Stomach smooth muscle (tissue), 2 donors: ENCODE measurements at regions not wholly inside any gene's neighbourhood (a gene's known extent, or its start where the extent isn't known, plus 50 kb on each side); places are given as distances from the start of the nearest gene placed in this dataset.
"Not testable (repeated sequence)": the region's sequence is repeated elsewhere in the genome, so short reads cannot be mapped to it uniquely, and the experiment has no call there.

ENCODE experiments used
- H3K27ac ChIP-seq: one replicate; pipeline ENCODE4 v1.7.0; 2013; ENCODE audit warnings: mild to moderate bottlenecking, low read length, inconsistent platforms
- H3K27me3 ChIP-seq, 2 donors: one replicate each; pipeline ENCODE4 v1.7.0; 2013; ENCODE audit warnings: low read length in 2 of 2; ENCODE audit not compliant: insufficient read depth in 2 of 2, control insufficient read depth in 1 of 2
- H3K36me3 ChIP-seq, 2 donors: one replicate each; pipeline ENCODE4 v1.7.0; 2013; ENCODE audit warnings: low read length in 2 of 2; ENCODE audit not compliant: control insufficient read depth in 2 of 2, insufficient read depth in 2 of 2
- H3K4me1 ChIP-seq: one replicate; pipeline ENCODE4 v1.7.0; 2013; ENCODE audit warnings: low read length; ENCODE audit not compliant: control insufficient read depth, insufficient read depth
- H3K4me3 ChIP-seq, 2 donors: one replicate each; pipeline ENCODE4 v1.7.0; 2013; ENCODE audit warnings: low read length in 2 of 2
- H3K9ac ChIP-seq, 2 donors: one replicate each; pipeline ENCODE4 v1.7.0; 2013; ENCODE audit warnings: low read length in 2 of 2, mild to moderate bottlenecking in 1 of 2
- H3K9me3 ChIP-seq, 2 donors: one replicate each; pipeline ENCODE4 v1.7.0; 2013; ENCODE audit warnings: low read length in 2 of 2; ENCODE audit not compliant: control insufficient read depth in 2 of 2
- donor health status: healthy.
- donor health status: Pancreatic carcinoma.

GRCh38 chr3:176840641-176841286 lies 356.5 kb downstream of the TBL1XR1 start:
- Histone ChIP-seq H3K9ac (no peak overlapping the region), H3K27ac (no peak overlapping the region), H3K36me3 (no peaks in the 10 kb centered on the region), H3K9me3 (no peaks in the 10 kb centered on the region), H3K27me3 (no peaks in the 10 kb centered on the region), H3K4me3 (no peak overlapping the region), H3K4me1 (no peaks in the 10 kb centered on the region)

- H3K4me3 ChIP-seq: no peak overlapping the region
- H3K9ac ChIP-seq: no peak overlapping the region
- H3K4me1 ChIP-seq: no peaks in the 10 kb centered on the region
- no peaks in the 10 kb centered on the region for H3K27me3 ChIP-seq
- no peak overlapping the region for H3K27ac ChIP-seq
- H3K36me3 ChIP-seq: no peaks in the 10 kb centered on the region
- no peaks in the 10 kb centered on the region for H3K9me3 ChIP-seq
Measured at GRCh38 chr3:176839901-176840300, 357.4 kb downstream of the TBL1XR1 start.

GRCh38 chr3:176839466-176839865 lies 357.8 kb downstream of the TBL1XR1 start:
- Histone ChIP-seq H3K27ac (no peak overlapping the region), H3K9ac (no peak overlapping the region), H3K36me3 (no peaks in the 10 kb centered on the region), H3K4me3 (no peak overlapping the region), H3K27me3 (no peaks in the 10 kb centered on the region), H3K9me3 (no peaks in the 10 kb centered on the region), H3K4me1 (no peaks in the 10 kb centered on the region)

GRCh38 chr3:176827244-176827643 lies 370.0 kb downstream of the TBL1XR1 start:
- not testable (repeated sequence) for H3K4me1 ChIP-seq, H3K4me3 ChIP-seq, H3K27me3 ChIP-seq, H3K36me3 ChIP-seq, H3K27ac ChIP-seq, H3K9me3 ChIP-seq, H3K9ac ChIP-seq

GRCh38 chr3:176824811-176825210 lies 372.5 kb downstream of the TBL1XR1 start:
- Histone ChIP-seq H3K27ac (no peak overlapping the region), H3K9ac (no peak overlapping the region), H3K9me3 (no peaks in the 10 kb centered on the region), H3K36me3 (no peaks in the 10 kb centered on the region), H3K4me1 (no peaks in the 10 kb centered on the region), H3K4me3 (no peak overlapping the region), H3K27me3 (no peaks in the 10 kb centered on the region)

GRCh38 chr3:176820764-176821163 lies 376.5 kb downstream of the TBL1XR1 start:
- Histone ChIP-seq H3K4me3 (no peak overlapping the region), H3K27me3 (no peaks in the 10 kb centered on the region), H3K9me3 (no peaks in the 10 kb centered on the region), H3K9ac (no peak overlapping the region), H3K4me1 (no peaks in the 10 kb centered on the region), H3K36me3 (no peaks in the 10 kb centered on the region), H3K27ac (no peak overlapping the region)

DNA sequence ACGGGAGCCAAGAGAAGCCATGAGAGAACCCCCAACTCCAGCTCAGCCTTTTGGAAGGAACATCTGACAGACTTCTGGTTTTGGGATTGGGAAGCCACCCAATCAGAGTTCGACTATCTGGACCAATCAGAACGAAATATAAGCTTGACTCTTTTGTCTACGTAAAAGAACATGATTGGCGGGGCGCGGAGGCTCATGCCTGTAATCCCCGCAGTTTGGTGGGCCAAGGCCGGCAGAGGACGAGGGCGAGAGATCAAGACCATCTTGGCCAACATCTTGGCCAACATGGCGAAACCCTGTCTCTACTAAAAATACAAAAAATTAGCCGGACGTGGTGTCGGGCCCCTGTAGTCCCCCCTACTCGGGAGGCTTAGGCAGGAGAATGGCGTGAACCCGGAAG lies 380.3 kb downstream of the TBL1XR1 start:
- H3K27me3 ChIP-seq: no peaks in the 10 kb centered on the region
- no peak overlapping the region for H3K4me3 ChIP-seq
- no peaks in the 10 kb centered on the region for H3K9me3 ChIP-seq
- H3K4me1 ChIP-seq: no peaks in the 10 kb centered on the region
- H3K9ac ChIP-seq: no peak overlapping the region
- H3K36me3 ChIP-seq: no peaks in the 10 kb centered on the region
- no peak overlapping the region for H3K27ac ChIP-seq

- Histone ChIP-seq H3K9me3 (no peaks in the 10 kb centered on the region), H3K36me3 (no peaks in the 10 kb centered on the region), H3K9ac (no peak overlapping the region), H3K4me1 (no peaks in the 10 kb centered on the region), H3K4me3 (no peak overlapping the region), H3K27me3 (no peaks in the 10 kb centered on the region), H3K27ac (no peak overlapping the region)
Measured at GRCh38 chr3:176814285-176814684, 383.0 kb downstream of the TBL1XR1 start.

DNA sequence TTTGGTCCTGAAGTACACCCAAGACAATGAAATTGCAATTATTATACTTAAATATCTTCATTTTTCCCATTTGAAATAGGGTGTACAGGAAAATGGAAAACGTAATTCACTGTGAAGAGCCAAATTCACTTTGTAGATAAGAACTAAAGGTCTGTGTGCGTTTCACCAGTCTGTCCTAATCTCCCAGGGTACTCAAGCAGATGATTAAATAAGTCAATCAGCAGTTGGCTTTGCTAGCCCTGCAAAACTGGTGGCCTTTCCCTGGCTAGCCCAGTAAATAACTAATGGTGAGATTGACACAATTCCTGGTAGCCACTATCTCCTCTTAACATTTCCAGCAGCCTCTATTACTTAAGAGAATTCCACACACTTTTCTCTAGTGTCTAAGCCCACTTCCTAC lies 389.3 kb downstream of the TBL1XR1 start:
- no peak overlapping the region for H3K9ac ChIP-seq
- H3K36me3 ChIP-seq: no peaks in the 10 kb centered on the region
- no peaks in the 10 kb centered on the region for H3K27me3 ChIP-seq
- H3K9me3 ChIP-seq: no peaks in the 10 kb centered on the region
- H3K4me3 ChIP-seq: no peak overlapping the region
- no peak overlapping the region for H3K27ac ChIP-seq
- no peaks in the 10 kb centered on the region for H3K4me1 ChIP-seq

GRCh38 chr3:176799675-176800074 lies 397.6 kb downstream of the TBL1XR1 start:
- Histone ChIP-seq H3K4me1 (no peaks in the 10 kb centered on the region), H3K9me3 (no peaks in the 10 kb centered on the region), H3K27me3 (no peaks in the 10 kb centered on the region), H3K4me3 (no peak overlapping the region), H3K9ac (no peak overlapping the region), H3K27ac (no peak overlapping the region), H3K36me3 (no peaks in the 10 kb centered on the region)

DNA sequence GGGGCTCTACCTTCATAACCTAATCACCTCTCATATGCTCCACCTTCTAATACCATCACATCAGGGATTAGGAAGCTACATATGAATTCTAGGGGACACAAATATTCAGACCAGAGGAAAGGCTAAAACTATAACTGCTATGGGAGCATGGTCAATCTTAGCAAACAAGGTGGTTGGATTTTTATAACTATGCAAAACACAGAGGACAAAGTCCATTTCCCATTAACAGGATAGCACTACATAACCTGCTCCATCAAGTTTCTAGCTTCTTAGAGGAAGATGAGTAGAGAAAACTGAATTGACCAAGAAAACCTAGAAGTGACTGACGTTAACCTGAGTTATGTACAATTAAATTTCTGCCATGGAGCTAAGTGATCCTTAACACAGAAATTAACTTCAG lies 398.6 kb downstream of the TBL1XR1 start:
- Histone ChIP-seq H3K36me3 (no peaks in the 10 kb centered on the region), H3K27me3 (no peaks in the 10 kb centered on the region), H3K4me3 (no peak overlapping the region), H3K27ac (no peak overlapping the region), H3K4me1 (no peaks in the 10 kb centered on the region), H3K9ac (no peak overlapping the region), H3K9me3 (no peaks in the 10 kb centered on the region)
